Mesenchymal stem cell (in vitro differentiated cells and primary cell): ENCODE measurements at regions not wholly inside any gene's neighbourhood (a gene's known extent, or its start where the extent isn't known, plus 50 kb on each side); places are given as distances from the start of the nearest gene placed in this dataset.

ENCODE experiments used
- DNase-seq: peaks from one replicate; pipeline ENCODE4 v3.0.0-alpha.2; 2013
- H2AFZ ChIP-seq: one replicate; pipeline ENCODE4 v1.6.1; 2013; ENCODE audit warnings: low read depth, mild to moderate bottlenecking, control low read depth, inconsistent platforms, low read length, moderate library complexity
- H2AK5ac ChIP-seq: 2 replicates; pipeline ENCODE4 v1.6.1; 2013; ENCODE audit warnings: low read length, moderate library complexity, mild to moderate bottlenecking, inconsistent platforms; ENCODE audit not compliant: severe bottlenecking
- H2BK120ac ChIP-seq: one replicate; pipeline ENCODE4 v1.6.1; 2013; ENCODE audit warnings: low read depth, mild to moderate bottlenecking, inconsistent platforms, low read length, moderate library complexity
- H2BK12ac ChIP-seq, 2 experiments: one replicate each; pipeline ENCODE4 v1.6.1; 2013; ENCODE audit warnings: inconsistent platforms in 2 of 2, low read length in 2 of 2, mild to moderate bottlenecking in 2 of 2, moderate library complexity in 2 of 2, control low read depth in 1 of 2
- H2BK15ac ChIP-seq: one replicate; pipeline ENCODE4 v1.6.1; 2013; ENCODE audit warnings: mild to moderate bottlenecking, low read depth, inconsistent platforms; ENCODE audit not compliant: poor library complexity, severe bottlenecking
- H2BK5ac ChIP-seq: 2 replicates; pipeline ENCODE4 v1.6.1; 2013; ENCODE audit warnings: low read depth, mild to moderate bottlenecking, low read length, control low read depth, inconsistent platforms; ENCODE audit not compliant: poor library complexity, severe bottlenecking
- H3K14ac ChIP-seq, 2 experiments: one replicate each; pipeline ENCODE4 v1.6.1; 2013; ENCODE audit warnings: inconsistent platforms in 2 of 2, low read length in 2 of 2, control low read depth in 1 of 2, mild to moderate bottlenecking in 1 of 2, moderate library complexity in 1 of 2
- H3K18ac ChIP-seq, 2 experiments: one replicate each; pipeline ENCODE4 v1.6.1; 2013; ENCODE audit warnings: inconsistent platforms in 2 of 2, low read length in 2 of 2, control low read depth in 1 of 2, low read depth in 1 of 2, mild to moderate bottlenecking in 1 of 2
- H3K23ac ChIP-seq, 2 experiments: one replicate each; pipeline ENCODE4 v1.6.1; 2013; ENCODE audit warnings: inconsistent platforms in 2 of 2, low read length in 2 of 2, mild to moderate bottlenecking in 2 of 2, moderate library complexity in 2 of 2, control low read depth in 1 of 2
- H3K27ac ChIP-seq: 2 replicates; pipeline ENCODE4 v1.5.1; 2013; ENCODE audit warnings: mild to moderate bottlenecking, moderate library complexity, low read length, control low read depth, inconsistent platforms; ENCODE audit not compliant: poor library complexity, severe bottlenecking
- H3K27me3 ChIP-seq, 2 experiments: 2 replicates each; pipeline versions ENCODE4 v1.6.1 to v1.7.0; 2013; ENCODE audit warnings: low read length in 2 of 2, mild to moderate bottlenecking in 2 of 2, moderate library complexity in 2 of 2, control low read depth in 1 of 2, inconsistent platforms in 1 of 2; ENCODE audit not compliant: control insufficient read depth in 1 of 2, insufficient read depth in 1 of 2
- H3K36me3 ChIP-seq, 2 experiments: 2 replicates each; pipeline versions ENCODE4 v1.6.1 to v1.7.0; 2013; ENCODE audit warnings: low read length in 2 of 2, control low read depth in 1 of 2, inconsistent platforms in 1 of 2, low read depth in 1 of 2, mild to moderate bottlenecking in 1 of 2; ENCODE audit not compliant: insufficient read depth in 2 of 2, control insufficient read depth in 1 of 2
- H3K4ac ChIP-seq, 2 experiments: one replicate each; pipeline ENCODE4 v1.6.1; 2013; ENCODE audit warnings: inconsistent platforms in 2 of 2, low read length in 2 of 2, mild to moderate bottlenecking in 2 of 2, moderate library complexity in 2 of 2, control low read depth in 1 of 2, low read depth in 1 of 2
- H3K4me1 ChIP-seq: 2 replicates; pipeline ENCODE4 v1.6.1; 2013; ENCODE audit warnings: low read depth, low read length, control low read depth; ENCODE audit not compliant: control insufficient read depth, insufficient read depth
- H3K4me2 ChIP-seq: 2 replicates; pipeline ENCODE4 v1.6.1; 2013; ENCODE audit warnings: low read length, mild to moderate bottlenecking, inconsistent platforms; ENCODE audit not compliant: poor library complexity, severe bottlenecking
- H3K4me3 ChIP-seq, 2 experiments: 2 replicates each; pipeline versions ENCODE4 v1.5.1 to v1.7.0; 2013; ENCODE audit warnings: low read length in 2 of 2, mild to moderate bottlenecking in 2 of 2, control low read depth in 1 of 2, low read depth in 1 of 2; ENCODE audit not compliant: insufficient read depth in 1 of 2
- H3K79me1 ChIP-seq: replicated peaks from 2 replicates; pipeline ENCODE4 v1.6.1; 2013; ENCODE audit warnings: mild to moderate bottlenecking, control low read depth, low read length, inconsistent platforms; ENCODE audit not compliant: poor library complexity, severe bottlenecking
- H3K9ac ChIP-seq: 2 replicates; pipeline ENCODE4 v1.7.0; 2013; ENCODE audit warnings: mild to moderate bottlenecking, low read length, moderate library complexity
- H3K9me3 ChIP-seq: 2 replicates; pipeline ENCODE4 v1.7.0; 2013; ENCODE audit warnings: mild to moderate bottlenecking, low read length; ENCODE audit not compliant: control insufficient read depth
- H4K8ac ChIP-seq: one replicate; pipeline ENCODE4 v1.6.1; 2013; ENCODE audit warnings: inconsistent platforms, mild to moderate bottlenecking, low read length, moderate library complexity
- H4K91ac ChIP-seq: one replicate; pipeline ENCODE4 v1.6.1; 2013; ENCODE audit warnings: mild to moderate bottlenecking, low read length, inconsistent platforms
- WGBS: methylation state at CpG from one replicate; pipeline ENCODE4 v1.1.7; 2013; ENCODE audit warnings: mixed read lengths; 5-methylcytosine and 5-hydroxymethylcytosine counted together

- no peak overlapping the region for H2AK5ac ChIP-seq
- no peak overlapping the region for H2BK5ac ChIP-seq
- DNase-seq, result no peak
- no peak overlapping the region for H3K18ac ChIP-seq
- H3K4me3 ChIP-seq, result no peak overlapping the region
- H3K4ac ChIP-seq, result no peak overlapping the region
- H3K4me2 ChIP-seq, result no peak overlapping the region
- no peak overlapping the region for H3K23ac ChIP-seq
- H3K9me3 ChIP-seq, result peaks cover 9% of the 10 kb centered on the region
- no peak overlapping the region for H2BK12ac ChIP-seq
- no peak overlapping the region for H2AFZ ChIP-seq
- H3K4me1 ChIP-seq, result no peaks in the 10 kb centered on the region
- no peak overlapping the region for H3K14ac ChIP-seq
- 37% methylated on average over 3 of the region's 3 CpGs for WGBS
- H2BK120ac ChIP-seq, result no peak overlapping the region
- no peaks in the 10 kb centered on the region for H3K27me3 ChIP-seq
- no peaks in the 10 kb centered on the region for H3K79me1 ChIP-seq
- H3K9ac ChIP-seq, result no peak overlapping the region
- no peaks in the 10 kb centered on the region for H3K36me3 ChIP-seq
- no peak overlapping the region for H4K8ac ChIP-seq
- no peak overlapping the region for H2BK15ac ChIP-seq
- no peak overlapping the region for H4K91ac ChIP-seq
- H3K27ac ChIP-seq, result no peak overlapping the region
Observed at GRCh38 chr5:15209053-15209762, 290.8 kb upstream of the FBXL7 start.

DNA sequence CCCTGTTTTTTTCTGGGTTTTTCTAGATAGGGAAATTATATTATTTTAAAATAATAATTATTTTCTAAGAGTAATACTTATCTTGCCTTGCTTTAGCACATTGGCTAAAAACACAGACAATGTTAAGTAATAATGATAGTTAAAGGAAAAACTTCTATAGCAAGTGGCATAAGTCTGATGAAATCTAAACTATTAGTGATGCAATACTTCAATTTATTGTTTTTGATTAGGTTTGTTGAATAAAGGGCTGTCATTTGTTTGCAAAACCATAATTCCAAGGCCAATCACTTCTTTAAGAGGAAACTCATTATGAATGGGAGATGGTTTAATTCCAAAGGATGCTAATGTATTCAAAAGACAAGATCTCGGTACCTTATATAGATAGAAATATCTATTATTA is 293.8 kb upstream of the FBXL7 start:
- H3K4me1 ChIP-seq, result no peaks in the 10 kb centered on the region
- no peak overlapping the region for H3K4me3 ChIP-seq
- no peaks in the 10 kb centered on the region for H3K36me3 ChIP-seq
- no peak overlapping the region for H2AFZ ChIP-seq
- no peak overlapping the region for H3K14ac ChIP-seq
- no peak overlapping the region for H4K91ac ChIP-seq
- no peaks in the 10 kb centered on the region for H3K27me3 ChIP-seq
- H2BK12ac ChIP-seq, result no peak overlapping the region
- no CpG with 5 or more reads among the region's 1 CpG for WGBS
- no peak for DNase-seq
- no peak overlapping the region for H2BK5ac ChIP-seq
- no peak overlapping the region for H3K4me2 ChIP-seq
- no peak overlapping the region for H3K23ac ChIP-seq
- no peak overlapping the region for H3K27ac ChIP-seq
- H4K8ac ChIP-seq, result no peak overlapping the region
- H3K79me1 ChIP-seq, result no peaks in the 10 kb centered on the region
- no peaks in the 10 kb centered on the region for H3K9me3 ChIP-seq
- no peak overlapping the region for H2BK120ac ChIP-seq
- H2AK5ac ChIP-seq, result no peak overlapping the region
- H3K9ac ChIP-seq, result no peak overlapping the region
- no peak overlapping the region for H2BK15ac ChIP-seq
- H3K4ac ChIP-seq, result no peak overlapping the region
- H3K18ac ChIP-seq, result no peak overlapping the region

- Histone ChIP-seq H3K4me3 (no peak overlapping the region), H3K4me2 (no peak overlapping the region), H2BK5ac (no peak overlapping the region), H3K9ac (no peak overlapping the region), H2BK12ac (no peak overlapping the region), H3K27me3 (no peaks in the 10 kb centered on the region), H3K27ac (no peak overlapping the region), H3K18ac (no peak overlapping the region), H4K8ac (no peak overlapping the region), H3K14ac (no peak overlapping the region), H2BK15ac (no peak overlapping the region), H3K23ac (no peak overlapping the region), H3K9me3 (no peaks in the 10 kb centered on the region), H3K4me1 (no peaks in the 10 kb centered on the region), H3K4ac (no peak overlapping the region), H2AFZ (no peak overlapping the region), H4K91ac (no peak overlapping the region), H2BK120ac (no peak overlapping the region), H3K36me3 (no peaks in the 10 kb centered on the region), H2AK5ac (no peak overlapping the region), H3K79me1 (no peaks in the 10 kb centered on the region)
- DNase-seq, result peak; percentile 4
- 89% methylated on average over 1 of the region's 1 CpG for WGBS
Observed at GRCh38 chr5:15203376-15203775, 296.6 kb upstream of the FBXL7 start.

GRCh38 chr5:15191012-15191411 is 309.0 kb upstream of the FBXL7 start:
- no peak overlapping the region for H2BK5ac ChIP-seq
- no peak overlapping the region for H2BK15ac ChIP-seq
- H2AK5ac ChIP-seq, result no peak overlapping the region
- H2BK12ac ChIP-seq, result no peak overlapping the region
- no peak overlapping the region for H3K4me2 ChIP-seq
- no peaks in the 10 kb centered on the region for H3K79me1 ChIP-seq
- H3K4ac ChIP-seq, result no peak overlapping the region
- H3K9me3 ChIP-seq, result peaks cover 12% of the 10 kb centered on the region
- H4K8ac ChIP-seq, result no peak overlapping the region
- H2AFZ ChIP-seq, result no peak overlapping the region
- no peak overlapping the region for H3K27ac ChIP-seq
- H2BK120ac ChIP-seq, result no peak overlapping the region
- no peak for DNase-seq
- no peak overlapping the region for H3K14ac ChIP-seq
- WGBS, result 89% methylated on average over 1 of the region's 2 CpGs
- no peak overlapping the region for H3K4me3 ChIP-seq
- no peak overlapping the region for H4K91ac ChIP-seq
- H3K27me3 ChIP-seq, result no peaks in the 10 kb centered on the region
- no peaks in the 10 kb centered on the region for H3K36me3 ChIP-seq
- H3K4me1 ChIP-seq, result no peaks in the 10 kb centered on the region
- H3K23ac ChIP-seq, result no peak overlapping the region
- H3K9ac ChIP-seq, result no peak overlapping the region
- no peak overlapping the region for H3K18ac ChIP-seq
